Occipital lobe (tissue), 2 donors: ENCODE measurements at regions not wholly inside any gene's neighbourhood (a gene's known extent, or its start where the extent isn't known, plus 50 kb on each side); places are given as distances from the start of the nearest gene placed in this dataset. TPM values are rescaled to one million over a fixed set of nuclear protein-coding genes. Genes with fewer than 3 reads are reported as not detected.

Source experiments
- DNase-seq: peaks from one replicate; lab custom pipeline; 2025; lab: John Stamatoyannopoulos, UW
- small RNA-seq: library from RNA; depleted of rRNA; stranded (forward); fragments of <200 nt; gene quantifications from one replicate; pipeline ENCODE3, GENCODE V24; 2014

- DNase-seq = no peak
These were observed 1664.8 kb downstream of the RPA4 start for GRCh38 chrX:98548519-98548918.

GRCh38 chrX:98568795-98569194 lies 1685.1 kb downstream of the RPA4 start:
- no peak for DNase-seq

GRCh38 chrX:98605941-98606340 lies 1722.2 kb downstream of the RPA4 start:
- DNase-seq = no peak

- DNase-seq = no peak
These were observed 1724.0 kb downstream of the RPA4 start for GRCh38 chrX:98607739-98608138.

- no peak for DNase-seq
These were observed 1743.9 kb downstream of the RPA4 start for GRCh38 chrX:98627645-98628044.

GRCh38 chrX:98637451-98637850 lies 1753.7 kb downstream of the RPA4 start:
- DNase-seq = no peak

- no peak for DNase-seq
These were observed 1762.6 kb downstream of the RPA4 start for GRCh38 chrX:98646351-98646750.

GRCh38 chrX:98654565-98654964 lies 1755.5 kb downstream of the PCDH19 start:
- DNase-seq = no peak

Small RNAs in the stretch of these regions (small RNA-seq; reads per million reads assigned to genes)
- gene AL357312.1 = not detected
